B cell (primary cell): ENCODE measurements at regions not wholly inside any gene's neighbourhood (a gene's known extent, or its start where the extent isn't known, plus 50 kb on each side); places are given as distances from the start of the nearest gene placed in this dataset.

Experiments used
- ATAC-seq: fragments of 200-7000 bp; cut with Tn5 transposase; one replicate; pipeline ENCODE4 v1.10.0; 2021; ENCODE audit warnings: low read depth, mild to moderate bottlenecking, moderate number of reproducible peaks, moderate library complexity
- CTCF ChIA-PET: fragments of 350-600 bp; sonication (Branson Sonifier 250); formaldehyde crosslinking; loops from one replicate; lab custom pipeline; 2021; ENCODE audit warnings: antibody characterized with exemption, inconsistent platforms; lab: Charles Lee
- POLR2A ChIA-PET: fragments of 350-600 bp; sonication (Branson Sonifier 250); formaldehyde crosslinking; loops from one replicate; lab custom pipeline; 2021; ENCODE audit warnings: antibody characterized with exemption; lab: Charles Lee
- DNase-seq: peaks from one replicate; pipeline ENCODE4 v3.0.0; 2013
- H2AFZ ChIP-seq: 2 replicates; pipeline ENCODE4 v1.6.1; 2012; ENCODE audit warnings: mild to moderate bottlenecking, low read depth, low read length; ENCODE audit not compliant: insufficient read depth, poor library complexity, severe bottlenecking
- H3K27ac ChIP-seq, 2 donors: 1 replicate in 1 of 2; 2 replicates in 1 of 2; pipeline ENCODE4 v1.5.1; 2012 to 2013; ENCODE audit warnings: low read length in 2 of 2, mild to moderate bottlenecking in 2 of 2, moderate library complexity in 1 of 2
- H3K27me3 ChIP-seq, 4 experiments: fragments of 200-600 bp in 1 of 4; sonication (generic) in 1 of 4; replicated peaks in 1 of 4; 1 replicate in 2 of 4; 2 replicates in 2 of 4; pipeline versions ENCODE4 v1.6.1 to v1.7.0; 2013 to 2016; ENCODE audit warnings: low read length in 3 of 4, mild to moderate bottlenecking in 2 of 4, mixed read lengths in 1 of 4, moderate library complexity in 1 of 4; ENCODE audit not compliant: insufficient read depth in 4 of 4, control insufficient read depth in 3 of 4; ENCODE audit errors: control extremely low read depth in 1 of 4
- H3K36me3 ChIP-seq, 2 experiments: replicated peaks in 1 of 2; 1 replicate in 1 of 2; 2 replicates in 1 of 2; pipeline versions ENCODE4 v1.6.1 to v1.7.1; 2013; ENCODE audit warnings: low read length in 1 of 2; ENCODE audit not compliant: insufficient read depth in 2 of 2, control insufficient read depth in 1 of 2; ENCODE audit errors: control extremely low read depth in 1 of 2, extremely low read depth in 1 of 2
- H3K4me1 ChIP-seq, 2 donors: fragments of 200-600 bp in 1 of 2; sonication (generic) in 1 of 2; 1 replicate in 1 of 2; 2 replicates in 1 of 2; pipeline versions ENCODE4 v1.5.1 to v1.6.1; 2013 to 2017; ENCODE audit warnings: low read length in 2 of 2; ENCODE audit not compliant: control insufficient read depth in 2 of 2, insufficient read depth in 2 of 2
- H3K4me2 ChIP-seq: replicated peaks from 2 replicates; pipeline ENCODE3; 2012; ENCODE audit warnings: mild to moderate bottlenecking, low read depth, low read length; ENCODE audit not compliant: poor library complexity, severe bottlenecking
- H3K4me3 ChIP-seq, 5 experiments: fragments of 200-600 bp in 1 of 5; sonication (generic) in 1 of 5; 1 replicate in 3 of 5; 2 replicates in 2 of 5; pipeline versions ENCODE4 v1.5.1 to v1.7.0; 2011 to 2016; ENCODE audit warnings: low read length in 4 of 5, mild to moderate bottlenecking in 4 of 5, low read depth in 2 of 5, control low read depth in 1 of 5, moderate library complexity in 1 of 5; ENCODE audit not compliant: insufficient read depth in 1 of 5; ENCODE audit errors: control extremely low read depth in 1 of 5, extremely low read depth in 1 of 5
- H3K79me2 ChIP-seq: fragments of 200-600 bp; sonication (generic); one replicate; pipeline ENCODE4 v1.6.0; 2016; ENCODE audit warnings: low read length; ENCODE audit not compliant: control insufficient read depth, insufficient read depth
- H3K9ac ChIP-seq: fragments of 200-600 bp; sonication (generic); 2 replicates; pipeline ENCODE4 v1.6.1; 2017; ENCODE audit warnings: mild to moderate bottlenecking, low read length, moderate library complexity
- H3K9me3 ChIP-seq, 3 donors: one replicate each; pipeline versions ENCODE4 v1.6.1 to v1.7.1; 2013; ENCODE audit warnings: low read length in 2 of 3; ENCODE audit not compliant: control insufficient read depth in 2 of 3, insufficient read depth in 1 of 3; ENCODE audit errors: control extremely low read depth in 1 of 3
- H4K20me1 ChIP-seq: 2 replicates; pipeline ENCODE4 v1.6.0; 2012; ENCODE audit warnings: mild to moderate bottlenecking, low read length; ENCODE audit not compliant: insufficient read depth, control insufficient read depth, poor library complexity, severe bottlenecking
- H3K27ac Mint-ChIP-seq: one replicate; pipeline ENCODE4 v1.8.0; 2021; ENCODE audit warnings: mixed read lengths
- H3K27me3 Mint-ChIP-seq: one replicate; pipeline ENCODE4 v1.8.0; 2021; ENCODE audit warnings: mixed read lengths
- H3K4me1 Mint-ChIP-seq: one replicate; pipeline ENCODE4 v1.8.0; 2021; ENCODE audit warnings: mixed read lengths
- H3K4me3 Mint-ChIP-seq: one replicate; pipeline ENCODE4 v1.8.0; 2021; ENCODE audit warnings: mixed read lengths
- H3K9me3 Mint-ChIP-seq: one replicate; pipeline ENCODE4 v1.8.0; 2022; ENCODE audit warnings: mixed read lengths; ENCODE audit not compliant: insufficient read depth
- EZH2 ChIP-seq: IDR thresholded peaks from 2 replicates; pipeline ENCODE4 v1.6.1; 2012; ENCODE audit warnings: borderline replicate concordance, low read depth, mild to moderate bottlenecking, moderate library complexity, low read length; ENCODE audit not compliant: insufficient read depth, poor library complexity, severe bottlenecking
- WGBS: methylation state at CpG from one replicate; pipeline ENCODE4 v1.1.5; 2013; ENCODE audit warnings: missing lambda C conversion rate; ENCODE audit not compliant: insufficient coverage; 5-methylcytosine and 5-hydroxymethylcytosine counted together
- intact Hi-C: fragments of 100-400 bp; cut with micrococcal nuclease; formaldehyde crosslinking; loops from one replicate; pipeline ENCODE4 v1.10.0; 2022
- TF ChIP-seq, protein P1 (sequence below): fragments of 200-600 bp; IDR thresholded peaks from one replicate; pipeline ENCODE4 v1.8.0; 2022; ENCODE audit warnings: antibody characterized with exemption, mild to moderate bottlenecking

DNA sequence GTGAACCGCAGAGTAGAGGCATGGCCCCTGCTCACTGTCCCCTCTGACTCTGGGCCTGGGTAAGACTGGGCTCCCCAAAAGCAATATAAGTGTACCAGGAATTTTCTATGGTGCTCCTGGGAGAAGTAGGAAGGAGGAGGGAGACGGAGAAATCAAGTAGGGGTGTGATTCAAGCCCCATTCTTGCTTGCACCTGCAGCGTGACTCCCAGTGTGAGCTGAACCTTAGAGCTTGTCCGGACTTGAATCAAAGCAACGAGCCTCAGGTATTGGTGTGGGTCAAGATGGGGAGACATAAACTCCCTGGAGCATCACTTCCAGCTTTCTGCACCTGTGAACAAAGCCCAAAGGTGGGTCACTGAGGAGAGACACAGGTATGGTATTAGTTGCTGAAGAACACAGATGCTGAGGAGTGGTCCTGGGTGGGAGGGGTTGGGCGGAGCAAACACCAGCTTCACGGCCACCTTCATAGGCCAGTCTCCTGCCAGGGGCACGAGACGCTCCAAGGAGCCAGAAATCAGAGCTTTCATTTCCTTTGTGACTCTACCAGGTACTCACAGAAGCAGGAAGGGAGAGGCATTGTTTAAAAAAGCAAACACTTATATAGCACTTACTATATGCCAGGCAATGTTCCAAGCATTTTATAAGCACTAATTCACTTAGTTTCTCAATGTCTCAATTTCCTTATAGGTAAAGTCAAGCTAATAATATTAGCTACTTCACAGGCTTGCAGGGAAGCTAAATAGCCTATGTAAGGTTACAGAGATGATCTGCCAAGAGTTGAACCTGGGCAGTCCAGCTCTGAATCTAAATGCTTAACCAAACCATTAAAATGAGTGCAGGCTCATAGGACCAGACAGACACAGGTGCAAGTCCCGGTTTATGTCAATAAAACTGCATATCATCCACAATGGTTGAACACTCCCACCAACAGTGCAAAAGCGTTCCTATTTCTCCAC is 775.3 kb downstream of the UQCRFS1 start:
- no peak for TF ChIP-seq EZH2
- TF ChIP-seq, protein P1, sequence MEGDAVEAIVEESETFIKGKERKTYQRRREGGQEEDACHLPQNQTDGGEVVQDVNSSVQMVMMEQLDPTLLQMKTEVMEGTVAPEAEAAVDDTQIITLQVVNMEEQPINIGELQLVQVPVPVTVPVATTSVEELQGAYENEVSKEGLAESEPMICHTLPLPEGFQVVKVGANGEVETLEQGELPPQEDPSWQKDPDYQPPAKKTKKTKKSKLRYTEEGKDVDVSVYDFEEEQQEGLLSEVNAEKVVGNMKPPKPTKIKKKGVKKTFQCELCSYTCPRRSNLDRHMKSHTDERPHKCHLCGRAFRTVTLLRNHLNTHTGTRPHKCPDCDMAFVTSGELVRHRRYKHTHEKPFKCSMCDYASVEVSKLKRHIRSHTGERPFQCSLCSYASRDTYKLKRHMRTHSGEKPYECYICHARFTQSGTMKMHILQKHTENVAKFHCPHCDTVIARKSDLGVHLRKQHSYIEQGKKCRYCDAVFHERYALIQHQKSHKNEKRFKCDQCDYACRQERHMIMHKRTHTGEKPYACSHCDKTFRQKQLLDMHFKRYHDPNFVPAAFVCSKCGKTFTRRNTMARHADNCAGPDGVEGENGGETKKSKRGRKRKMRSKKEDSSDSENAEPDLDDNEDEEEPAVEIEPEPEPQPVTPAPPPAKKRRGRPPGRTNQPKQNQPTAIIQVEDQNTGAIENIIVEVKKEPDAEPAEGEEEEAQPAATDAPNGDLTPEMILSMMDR: no peak
- Mint-ChIP-seq H3K4me1 (no peaks in the 10 kb centered on the region), H3K27ac (no peak overlapping the region), H3K27me3 (no peaks in the 10 kb centered on the region), H3K9me3 (peaks cover 6% of the 10 kb centered on the region), H3K4me3 (no peak overlapping the region)
- H2AFZ ChIP-seq: no peak overlapping the region
- no peak for DNase-seq
- no peak overlapping the region for H3K4me2 ChIP-seq
- ChIA-PET CTCF (no interaction called here), POLR2A (no interaction called here)
- H3K36me3 ChIP-seq: no peaks in the 10 kb centered on the region
- H3K27ac ChIP-seq: no peak overlapping the region
- H3K4me1 ChIP-seq: no peaks in the 10 kb centered on the region
- peaks cover 0 to 18% (median 0%) of the 10 kb centered on the region in 3 donors for H3K9me3 ChIP-seq
- no peak overlapping the region for H3K4me3 ChIP-seq
- intact Hi-C loops: no loop called here
- H3K79me2 ChIP-seq: no peaks in the 10 kb centered on the region
- no peaks in the 10 kb centered on the region for H3K27me3 ChIP-seq
- H3K9ac ChIP-seq: no peak overlapping the region
- no peaks in the 10 kb centered on the region for H4K20me1 ChIP-seq
- ATAC-seq: no peak
- WGBS: 86% methylated on average over 9 of the region's 11 CpGs

DNA sequence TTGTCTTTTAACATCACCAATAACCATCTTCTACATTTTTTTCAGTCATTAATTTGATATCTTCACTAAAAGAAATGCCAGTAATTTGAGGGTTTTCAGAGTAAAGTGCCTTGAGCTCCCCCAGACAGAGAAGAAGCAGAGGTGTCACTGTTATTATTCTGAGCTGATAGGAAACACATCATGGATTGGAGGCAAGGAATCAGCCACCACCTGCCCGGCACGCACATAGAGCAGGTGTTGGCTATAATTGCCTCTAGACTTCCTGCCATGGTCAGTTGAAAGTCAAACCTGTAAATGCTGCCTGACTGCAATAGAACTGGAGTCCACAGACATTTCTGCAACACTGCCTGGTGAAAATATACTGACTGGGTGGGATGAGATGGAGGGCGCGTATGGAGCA is 776.6 kb downstream of the UQCRFS1 start:
- H3K27ac ChIP-seq: no peak overlapping the region
- H3K4me3 ChIP-seq: no peak overlapping the region
- Mint-ChIP-seq H3K9me3 (peaks cover 13% of the 10 kb centered on the region), H3K4me1 (no peaks in the 10 kb centered on the region), H3K4me3 (no peak overlapping the region), H3K27ac (no peak overlapping the region), H3K27me3 (no peaks in the 10 kb centered on the region)
- no peaks in the 10 kb centered on the region for H3K36me3 ChIP-seq
- DNase-seq (no peak), ATAC-seq (no peak)
- no peaks in the 10 kb centered on the region for H4K20me1 ChIP-seq
- H3K4me1 ChIP-seq: no peaks in the 10 kb centered on the region
- H3K27me3 ChIP-seq: no peaks in the 10 kb centered on the region
- no peak overlapping the region for H3K4me2 ChIP-seq
- intact Hi-C loops: no loop called here
- TF ChIP-seq, protein P1: no peak
- no peak for TF ChIP-seq EZH2
- H2AFZ ChIP-seq: no peak overlapping the region
- no peak overlapping the region for H3K9ac ChIP-seq
- POLR2A ChIA-PET: no interaction called here
- no peaks in the 10 kb centered on the region for H3K79me2 ChIP-seq
- 75% methylated on average over 4 of the region's 4 CpGs for WGBS
- peaks cover 0 to 18% (median 0%) of the 10 kb centered on the region in 3 donors for H3K9me3 ChIP-seq
- CTCF ChIA-PET: no interaction called here
